Activated CD4-positive, alpha-beta T cell treated with anti-CD3 and anti-CD28 coated beads, Interleukin-10, Interleukin-2, amounts not matched to agents 100 ng/mL and 50 ng/mL, durations not matched to agents 16 hours and 8 hours (primary cell): ENCODE measurements at regions not wholly inside any gene's neighbourhood (a gene's known extent, or its start where the extent isn't known, plus 50 kb on each side); places are given as distances from the start of the nearest gene placed in this dataset.
"Not testable (repeated sequence)": the region's sequence is repeated elsewhere in the genome, so short reads cannot be mapped to it uniquely, and the experiment has no call there.

Source experiments
- DNase-seq: peaks from one replicate; pipeline ENCODE4 v3.0.0-alpha.2; 2020

DNA sequence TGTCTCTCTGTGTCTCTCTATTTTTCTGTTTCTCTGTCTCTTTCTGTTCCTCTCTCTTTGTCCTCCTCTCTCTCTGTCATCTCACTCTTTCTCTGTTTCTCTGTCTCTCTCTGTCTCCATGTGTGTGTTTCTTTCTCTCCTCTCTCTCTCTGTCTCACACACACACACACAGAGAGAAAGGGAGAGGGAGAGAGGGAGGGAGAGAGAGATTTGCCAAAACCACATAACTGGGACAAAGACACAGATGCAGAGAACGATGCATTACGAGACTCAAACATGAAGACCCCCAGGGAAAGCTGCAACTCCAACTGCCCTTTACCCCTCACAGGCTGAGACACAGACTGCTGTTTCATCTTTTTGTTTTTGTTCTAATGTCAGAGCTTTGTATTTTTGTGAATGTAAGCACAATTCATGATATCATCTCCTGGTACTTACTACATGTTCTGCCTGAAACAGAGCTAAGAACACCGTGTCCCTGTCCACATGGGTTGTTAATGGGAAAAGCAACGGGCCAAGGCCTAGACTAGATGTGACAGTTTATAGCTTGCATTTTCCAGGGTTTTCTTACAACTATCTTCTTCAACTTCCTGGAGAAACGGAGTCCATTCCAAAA is 177.1 kb upstream of the ARID1B start:
- no peak for DNase-seq

- no peak for DNase-seq
Measured at GRCh38 chr6:156599366-156599765, 177.8 kb upstream of the ARID1B start.

- DNase-seq: no peak
Measured at GRCh38 chr6:156598855-156599180, 178.4 kb upstream of the ARID1B start.

- DNase-seq: no peak
Measured at GRCh38 chr6:156598071-156598854, 178.9 kb upstream of the ARID1B start.

DNA sequence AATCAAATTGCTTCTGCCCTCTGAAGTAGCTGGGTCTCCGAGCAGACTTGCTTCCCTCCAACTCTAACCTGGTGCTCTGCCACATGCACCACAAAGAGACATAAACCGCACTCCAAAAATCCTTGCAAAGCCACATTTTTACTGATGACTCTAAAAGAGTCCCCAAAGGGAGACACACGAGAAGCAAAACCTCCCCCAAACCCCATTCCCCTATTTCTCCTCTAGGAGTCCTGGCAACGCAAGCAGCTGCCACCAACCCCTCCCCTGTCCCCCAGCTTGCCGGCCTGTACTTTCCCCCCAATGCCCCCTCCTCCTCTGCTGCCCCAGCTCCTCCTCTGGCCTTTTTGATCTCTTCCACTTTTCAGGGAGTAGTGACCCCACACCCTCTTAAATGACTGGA is 180.1 kb upstream of the ARID1B start:
- DNase-seq: no peak

DNA sequence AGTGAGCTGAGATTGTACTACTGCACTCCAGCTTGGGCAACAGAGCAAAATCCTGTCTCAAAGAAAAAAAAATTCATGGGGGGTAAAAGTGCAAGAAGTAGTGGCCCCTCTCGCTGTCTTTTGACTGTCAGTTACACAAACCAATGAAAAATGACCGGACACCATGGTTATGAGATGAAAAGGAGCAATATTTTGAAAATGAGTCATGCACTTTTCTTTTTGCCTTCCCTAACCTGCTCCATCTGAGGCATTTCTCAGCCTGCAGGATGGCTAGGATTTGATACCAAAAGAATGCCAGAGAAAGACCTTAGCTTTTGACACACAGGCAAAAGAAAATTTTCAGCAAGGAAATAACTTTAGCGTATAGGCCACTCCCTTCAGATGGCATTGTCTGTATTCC is 181.7 kb upstream of the ARID1B start:
- no peak for DNase-seq

DNA sequence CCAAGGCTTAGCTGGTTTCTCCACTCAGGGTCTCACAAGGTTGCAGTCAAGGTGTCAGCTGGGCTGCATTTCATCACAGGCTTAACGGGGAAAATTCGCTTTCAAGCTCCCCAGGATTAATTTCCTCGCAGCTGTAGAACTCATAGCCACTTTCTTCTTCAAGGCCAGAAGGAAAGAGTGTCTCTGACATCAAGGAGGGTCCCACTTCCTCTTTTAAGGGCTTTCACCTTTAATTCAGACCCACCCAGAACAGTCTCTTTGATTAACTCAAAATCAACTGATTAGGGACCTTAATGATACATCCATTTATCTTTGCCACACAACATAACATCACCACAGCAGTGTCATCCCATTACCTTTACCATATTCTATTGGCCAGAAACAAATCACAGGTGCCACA is 183.3 kb upstream of the ARID1B start:
- no peak for DNase-seq

DNA sequence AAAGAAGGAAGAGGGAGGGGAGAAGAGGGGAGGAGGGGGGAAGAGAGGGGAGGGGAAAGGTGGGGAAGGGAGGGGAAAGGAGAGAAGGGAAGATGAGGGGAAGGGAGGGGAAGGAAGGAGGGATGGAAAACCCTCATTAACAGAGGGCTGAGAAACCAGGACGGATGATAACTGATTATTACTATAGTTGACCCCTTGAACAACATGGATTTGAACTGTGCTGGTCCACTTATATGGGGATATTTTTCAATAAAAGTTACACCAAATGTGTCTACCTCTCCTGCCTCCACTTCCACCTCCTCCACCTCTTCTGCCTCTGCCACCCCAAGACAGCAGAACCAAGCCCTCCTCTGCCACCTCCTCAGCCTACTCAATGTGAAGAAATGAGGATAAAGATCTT is 184.1 kb upstream of the ARID1B start:
- DNase-seq: no peak

- no peak for DNase-seq
Measured at GRCh38 chr6:156590482-156590881, 186.7 kb upstream of the ARID1B start.

- no peak for DNase-seq
Measured at GRCh38 chr6:156589281-156589680, 187.9 kb upstream of the ARID1B start.

- DNase-seq: no peak
Measured at GRCh38 chr6:156587751-156588301, 189.4 kb upstream of the ARID1B start.

DNA sequence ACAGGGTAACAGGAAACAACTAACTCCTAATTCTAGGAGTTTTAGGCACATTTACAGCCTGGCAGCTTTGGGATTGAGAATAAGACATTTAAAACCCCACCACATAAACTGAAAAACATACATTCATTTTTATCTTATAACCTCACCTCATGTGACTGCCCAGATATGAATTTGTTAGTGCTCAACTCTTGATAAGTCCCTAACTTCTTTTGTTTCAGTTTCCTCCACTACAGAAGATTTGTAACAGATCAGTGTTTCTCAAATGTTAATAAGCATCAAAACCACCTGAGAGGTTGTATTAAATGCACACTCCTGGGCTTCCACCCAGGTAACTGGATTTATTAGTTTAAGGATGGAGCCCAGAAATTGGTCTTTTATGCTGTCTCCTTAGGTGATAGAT is 190.1 kb upstream of the ARID1B start:
- no peak for DNase-seq

DNA sequence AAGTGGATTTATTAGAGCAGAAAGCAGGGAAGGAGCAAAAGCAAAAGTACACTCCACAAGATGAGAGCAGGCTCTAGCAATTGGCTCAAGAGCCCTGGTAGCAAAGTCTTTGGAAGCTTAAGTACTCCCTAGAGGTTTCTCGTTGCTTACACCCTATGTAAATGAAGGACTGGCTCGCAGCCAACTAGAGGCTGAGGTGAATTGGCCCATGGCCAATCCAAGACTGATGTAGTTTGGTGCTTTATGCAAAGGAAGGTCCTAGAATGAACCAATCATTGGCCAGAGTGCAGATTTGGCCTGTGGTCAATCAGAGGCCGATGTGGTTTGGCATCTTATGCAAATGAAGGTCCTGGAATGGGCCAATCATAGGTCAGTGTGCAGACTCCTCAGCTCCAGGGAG is 191.3 kb upstream of the ARID1B start:
- no peak for DNase-seq

- not testable (repeated sequence) for DNase-seq
Measured at GRCh38 chr6:156584121-156584520, 193.1 kb upstream of the ARID1B start.

GRCh38 chr6:156583083-156583482 is 194.1 kb upstream of the ARID1B start:
- DNase-seq: no peak

- DNase-seq: no peak
Measured at GRCh38 chr6:156582509-156582992, 194.6 kb upstream of the ARID1B start.

DNA sequence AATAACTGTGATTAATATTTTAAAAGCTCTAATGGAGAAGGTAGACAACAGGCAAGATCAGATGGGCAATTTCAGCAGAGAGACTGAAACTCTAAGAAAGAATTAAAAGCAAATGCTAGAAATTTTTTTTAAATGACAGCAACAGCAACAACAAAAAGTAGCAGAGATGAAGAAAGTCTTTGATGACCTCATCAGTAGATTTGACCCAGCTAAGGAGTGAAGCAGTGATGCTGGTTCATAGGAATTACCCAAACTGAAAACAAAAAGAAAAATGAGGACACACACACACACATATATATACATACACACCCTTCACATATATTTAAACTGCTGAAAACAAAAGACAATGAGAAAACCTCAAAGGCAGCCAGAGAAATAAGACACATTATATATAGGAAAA is 197.6 kb upstream of the ARID1B start:
- DNase-seq: no peak

DNA sequence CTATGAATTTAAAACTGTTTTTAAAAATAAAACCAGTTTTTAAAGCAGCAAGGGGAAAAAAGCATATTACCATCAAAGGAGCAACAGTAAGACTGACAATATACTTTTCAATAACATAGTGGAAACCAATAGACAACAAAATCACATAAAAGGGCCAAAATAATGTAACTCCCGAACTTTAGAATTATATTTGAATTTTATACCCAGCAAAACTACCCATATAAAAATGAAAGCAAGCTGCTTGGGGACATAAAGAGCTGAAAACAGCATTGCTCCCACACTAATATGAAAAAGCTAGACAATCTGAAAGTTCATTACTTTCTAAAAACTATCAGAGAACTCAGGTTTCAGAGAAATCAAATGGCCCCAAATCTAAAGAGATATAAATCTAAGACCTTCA is 199.4 kb upstream of the ARID1B start:
- no peak for DNase-seq

GRCh38 chr6:156575361-156575760 is 201.8 kb upstream of the ARID1B start:
- no peak for DNase-seq

- DNase-seq: no peak
Measured at GRCh38 chr6:156564807-156565149, 212.4 kb upstream of the ARID1B start.

- DNase-seq: peak; percentile 69
Measured at GRCh38 chr6:156564127-156564806, 212.9 kb upstream of the ARID1B start.

DNA sequence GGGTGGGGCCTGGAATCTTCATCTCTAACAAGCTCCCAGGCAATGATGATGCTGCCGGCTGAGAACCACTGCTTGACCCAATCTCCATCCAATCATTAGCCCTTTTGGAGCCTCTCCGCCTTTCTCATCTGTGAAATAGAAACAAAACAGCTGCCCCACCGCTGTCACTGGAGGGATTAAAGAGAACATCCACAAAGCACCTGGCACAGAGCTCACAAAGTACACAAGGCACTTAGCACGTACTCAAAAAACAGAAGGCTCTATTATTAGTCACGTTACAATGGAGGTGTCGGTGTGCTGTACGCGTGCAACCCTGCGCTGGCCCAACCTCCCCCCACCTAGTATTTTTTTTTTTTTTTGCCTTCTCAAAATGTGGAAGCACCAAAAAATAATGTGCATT is 213.5 kb upstream of the ARID1B start:
- DNase-seq: no peak

DNA sequence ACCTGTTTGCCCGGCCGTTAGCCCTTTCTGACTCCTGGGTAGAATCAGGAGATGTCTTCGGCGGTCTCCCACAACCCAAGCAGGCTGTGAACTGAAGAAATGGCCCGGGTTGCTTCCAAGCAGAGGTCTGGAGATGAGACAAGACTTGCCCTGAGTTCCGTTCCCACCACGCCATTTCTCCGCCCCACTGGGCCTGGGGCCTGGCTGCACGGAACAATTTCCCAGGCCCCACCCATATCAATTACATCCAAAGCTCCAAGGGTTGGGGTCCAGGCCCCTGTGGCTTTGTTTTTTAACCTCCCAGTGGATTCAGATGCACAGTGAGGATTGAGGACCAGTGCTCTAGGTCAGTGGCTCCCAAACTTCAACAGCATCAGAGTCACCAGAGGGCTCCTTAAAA is 214.5 kb upstream of the ARID1B start:
- no peak for DNase-seq

GRCh38 chr6:156562019-156562418 is 215.2 kb upstream of the ARID1B start:
- no peak for DNase-seq
